ENCODE measurements at regions not wholly inside any gene's neighbourhood (a gene's known extent, or its start where the extent isn't known, plus 50 kb on each side); places are given as distances from the start of the nearest gene placed in this dataset.
"Not testable (repeated sequence)": the region's sequence is repeated elsewhere in the genome, so short reads cannot be mapped to it uniquely, and the experiment has no call there.

DNA sequence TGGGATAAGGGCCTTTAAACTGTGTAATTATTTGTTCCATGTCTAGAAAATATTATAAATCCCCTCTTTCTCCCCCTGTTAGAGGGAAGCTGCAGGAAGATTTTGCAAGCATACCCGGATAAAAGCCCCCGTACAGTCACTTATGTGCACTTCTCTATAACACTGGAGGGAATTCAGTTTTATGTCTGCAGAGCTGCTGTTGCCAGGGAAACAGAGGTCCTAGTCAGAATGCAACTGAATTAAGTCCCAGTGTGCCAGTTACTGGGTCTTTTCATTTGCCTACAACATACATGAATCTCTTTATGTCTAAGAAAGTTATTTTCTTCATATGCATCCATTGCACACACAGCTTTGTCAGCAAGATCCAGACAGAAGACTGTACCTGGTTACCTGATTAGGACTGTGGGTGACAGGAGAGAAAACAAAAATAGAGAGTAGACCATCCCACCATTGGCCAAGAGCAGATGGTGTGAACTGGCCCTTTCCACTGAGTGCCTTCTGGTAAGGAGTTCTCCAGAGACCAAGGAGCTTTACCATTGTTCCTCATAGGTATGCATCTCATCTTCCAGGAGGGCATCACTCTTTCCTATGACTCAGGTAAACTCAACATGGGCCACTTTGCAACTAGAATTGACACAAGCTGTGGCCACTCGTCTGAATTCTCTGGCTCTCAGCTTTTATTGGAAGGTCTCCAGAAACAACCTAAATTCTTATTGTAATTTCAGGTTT lies 180.8 kb upstream of the PHACTR1 start:
- no peak for DNase-seq
- no peak overlapping the region for H3K27ac Mint-ChIP-seq
- ATAC-seq (replicated peaks) = no peak
- H3K9me3 Mint-ChIP-seq = no peaks in the 10 kb centered on the region
- no peak overlapping the region for H3K4me3 Mint-ChIP-seq
- peaks cover 0 to 2% of the 10 kb centered on the region in 2 donors for H3K4me1 Mint-ChIP-seq
- peaks cover 5 to 19% of the 10 kb centered on the region in 2 donors for H3K27me3 Mint-ChIP-seq
- H3K36me3 Mint-ChIP-seq = no peaks in the 10 kb centered on the region

DNA sequence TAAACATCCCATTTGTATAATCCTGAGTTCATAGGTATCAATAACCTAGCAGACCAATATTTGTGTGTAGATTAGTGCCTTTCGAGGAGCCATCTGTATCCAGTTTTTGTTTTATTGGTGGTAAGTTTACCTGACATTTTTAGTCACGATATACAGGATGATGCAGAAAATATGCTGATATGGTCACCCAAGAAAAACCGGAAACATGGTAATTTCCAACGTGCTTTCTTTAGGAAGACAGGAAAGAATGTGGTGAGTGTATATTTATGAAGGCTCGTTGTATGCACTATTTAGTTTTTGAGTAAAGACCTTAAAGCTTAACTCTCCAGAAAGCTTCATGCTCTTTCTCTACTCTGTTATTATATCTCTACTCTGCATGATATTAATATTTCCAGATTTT lies 180.2 kb upstream of the PHACTR1 start:
- H3K36me3 Mint-ChIP-seq = no peaks in the 10 kb centered on the region
- peaks cover 5 to 19% of the 10 kb centered on the region in 2 donors for H3K27me3 Mint-ChIP-seq
- DNase-seq (no peak), ATAC-seq (replicated peaks) (no peak)
- H3K27ac Mint-ChIP-seq = no peak overlapping the region
- no peaks in the 10 kb centered on the region for H3K9me3 Mint-ChIP-seq
- peaks cover 0 to 2% of the 10 kb centered on the region in 2 donors for H3K4me1 Mint-ChIP-seq
- no peak overlapping the region for H3K4me3 Mint-ChIP-seq

DNA sequence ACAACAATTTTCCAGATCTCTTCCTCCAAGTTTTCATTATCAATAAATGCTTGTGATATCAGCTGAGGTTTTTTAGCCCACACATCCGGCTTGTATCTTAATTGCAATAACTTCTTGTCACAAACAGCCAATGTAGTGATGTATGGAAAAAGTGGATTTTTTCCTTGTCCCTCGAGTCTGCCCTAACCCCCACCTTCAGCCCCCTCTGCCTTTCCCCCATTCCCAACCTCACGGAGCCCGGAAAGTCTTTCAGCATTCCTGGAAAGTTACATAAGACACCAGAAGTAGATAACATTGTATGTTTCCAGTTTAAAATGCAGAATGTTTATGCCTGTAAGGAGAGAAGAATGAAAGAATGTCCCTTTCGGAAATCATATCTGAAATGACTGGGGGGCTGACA lies 179.2 kb upstream of the PHACTR1 start:
- H3K36me3 Mint-ChIP-seq = peaks cover 0 to 2% of the 10 kb centered on the region in 2 donors
- DNase-seq (no peak), ATAC-seq (replicated peaks) (no peak)

DNA sequence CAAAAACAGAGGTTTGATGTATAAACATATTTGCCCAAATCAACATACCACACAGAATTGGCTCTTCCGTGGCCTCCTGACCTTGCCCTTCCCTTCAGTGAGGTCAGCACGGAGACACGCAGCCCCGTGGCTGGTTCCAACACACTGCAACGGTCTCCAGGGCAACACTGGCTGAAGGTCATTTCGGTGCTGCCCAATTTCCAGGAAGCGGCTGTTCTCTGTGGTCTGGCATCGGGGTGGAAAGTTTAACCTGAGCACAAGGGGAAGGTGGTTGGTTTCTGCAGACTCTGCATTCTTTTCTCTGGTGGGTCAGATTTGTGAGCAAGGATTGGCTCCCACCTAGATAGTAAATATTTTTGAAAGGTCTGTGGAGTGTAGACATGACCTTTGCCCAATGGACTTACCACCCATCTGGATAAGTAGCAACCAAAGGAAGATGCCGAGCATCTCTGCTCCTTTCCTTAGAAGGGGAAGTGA lies 177.6 kb upstream of the PHACTR1 start:
- Mint-ChIP-seq H3K27ac (no peak overlapping the region), H3K4me3 (no peak overlapping the region), H3K4me1 (peaks cover 0 to 2% of the 10 kb centered on the region in 2 donors), H3K9me3 (peaks cover 2 to 3% of the 10 kb centered on the region in 2 donors), H3K36me3 (peaks cover 0 to 2% of the 10 kb centered on the region in 2 donors), H3K27me3 (peaks cover 0 to 20% of the 10 kb centered on the region in 2 donors)
- DNase-seq (no peak), ATAC-seq (replicated peaks) (no peak)

More for the DNA sequence above, 179.2 kb upstream of the PHACTR1 start:
- peaks cover 0 to 2% of the 10 kb centered on the region in 2 donors for H3K4me1 Mint-ChIP-seq
- H3K9me3 Mint-ChIP-seq = peaks cover 2 to 3% of the 10 kb centered on the region in 2 donors
- H3K27me3 Mint-ChIP-seq = peaks cover 5 to 23% of the 10 kb centered on the region in 2 donors
- no peak overlapping the region for H3K4me3 Mint-ChIP-seq
- no peak overlapping the region for H3K27ac Mint-ChIP-seq

DNA sequence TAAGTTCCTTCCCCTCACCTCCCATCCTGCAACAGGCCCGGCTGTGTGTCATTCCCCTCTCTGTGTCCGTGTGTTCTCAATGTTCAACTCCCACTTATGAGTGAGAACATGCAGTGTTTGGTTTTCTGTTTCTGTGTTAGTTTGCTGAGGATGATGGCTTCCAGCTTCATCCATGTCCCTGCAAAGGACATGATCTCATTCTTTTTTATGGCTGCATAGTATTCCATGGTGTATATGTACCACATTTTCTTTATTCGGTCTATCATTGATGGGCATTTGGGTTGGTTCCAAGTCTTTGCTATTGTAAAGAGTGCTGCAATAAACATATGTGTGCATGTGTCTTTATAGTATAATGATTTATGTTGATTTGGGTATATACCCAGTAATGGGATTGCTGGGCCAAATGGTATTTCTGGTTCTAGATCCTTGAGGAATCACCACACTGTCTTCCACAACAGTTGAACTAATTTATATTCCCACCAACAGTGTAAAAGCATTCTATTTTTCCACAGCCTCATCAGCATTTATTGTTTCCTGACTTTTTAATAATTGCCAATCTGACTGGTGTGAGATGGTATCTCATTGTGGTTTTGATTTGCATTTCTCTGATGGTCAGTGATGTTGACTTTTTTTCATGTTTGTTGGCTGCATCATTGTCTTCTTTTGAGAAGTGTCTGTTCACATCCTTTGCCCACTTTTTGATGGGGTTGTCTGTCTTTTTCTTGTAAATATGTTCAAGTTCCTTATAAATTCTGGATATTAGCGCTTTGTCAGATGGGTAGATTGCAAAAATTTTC lies 174.1 kb upstream of the PHACTR1 start:
- not testable (repeated sequence) for ATAC-seq (replicated peaks); H3K4me3 Mint-ChIP-seq; H3K4me1 Mint-ChIP-seq; H3K27ac Mint-ChIP-seq; H3K36me3 Mint-ChIP-seq; DNase-seq; H3K9me3 Mint-ChIP-seq
- peaks cover 1 to 19% of the 10 kb centered on the region in 2 donors for H3K27me3 Mint-ChIP-seq

DNA sequence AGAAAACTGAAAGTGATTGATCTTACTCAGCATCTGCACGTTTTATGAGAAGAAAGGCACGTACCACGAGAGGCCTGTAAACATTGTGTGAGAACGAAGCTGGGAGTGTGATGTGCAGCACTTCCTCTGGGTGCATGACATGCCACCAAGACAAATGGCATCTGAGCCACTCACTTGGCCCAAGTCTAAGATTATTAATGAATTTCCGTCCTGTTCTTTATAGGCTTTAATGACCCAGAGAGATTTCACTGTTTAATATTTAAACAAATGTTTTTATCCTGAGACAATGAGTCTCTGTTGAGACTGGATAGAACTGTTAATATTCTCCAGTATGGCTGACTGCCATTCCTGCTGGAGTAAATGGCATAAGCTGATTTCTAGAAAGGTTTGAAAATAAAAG lies 172.6 kb upstream of the PHACTR1 start:
- Mint-ChIP-seq H3K27me3 (peaks cover 10 to 15% of the 10 kb centered on the region in 2 donors), H3K4me3 (no peak overlapping the region), H3K36me3 (peaks cover 0 to 2% of the 10 kb centered on the region in 2 donors), H3K4me1 (no peaks in the 10 kb centered on the region), H3K27ac (no peak overlapping the region), H3K9me3 (peaks cover 2 to 3% of the 10 kb centered on the region in 2 donors)
- ATAC-seq (replicated peaks) (no peak), DNase-seq (no peak)

DNA sequence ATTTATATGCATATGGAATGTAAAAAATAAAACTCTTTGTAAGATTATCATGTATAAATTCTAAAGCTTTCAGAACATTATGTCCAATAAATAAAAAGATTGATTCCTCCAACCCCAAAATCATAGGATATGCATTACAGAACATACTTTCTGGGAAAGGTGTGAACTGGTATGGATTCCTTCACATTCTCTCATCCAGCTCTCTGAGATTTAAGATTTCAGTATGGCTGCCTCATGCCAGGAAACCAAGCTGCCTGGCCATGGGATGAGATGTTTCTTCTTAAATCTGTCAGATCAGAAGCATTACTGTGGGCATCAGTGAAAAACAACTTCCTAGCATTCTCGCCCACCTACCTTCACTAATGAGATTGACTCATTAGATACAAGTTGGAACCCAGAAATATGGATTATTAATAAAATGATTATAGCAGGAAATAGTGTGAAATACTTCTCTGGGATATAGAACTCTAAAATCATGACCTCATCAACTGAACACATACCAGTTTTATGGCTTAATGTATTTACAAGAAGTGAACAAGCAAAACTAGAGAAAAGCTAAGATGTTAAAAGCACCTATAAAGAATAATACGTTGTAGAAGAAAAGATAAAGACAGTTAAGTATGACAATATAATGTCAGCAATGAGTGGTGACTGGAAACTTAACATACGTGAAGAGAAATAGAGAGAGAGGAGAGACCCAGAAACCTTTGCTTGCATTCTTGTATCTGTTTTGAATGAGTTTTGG lies 171.6 kb upstream of the PHACTR1 start:
- no peak for DNase-seq
- Mint-ChIP-seq H3K4me3 (no peak overlapping the region), H3K27me3 (peaks cover 10 to 14% of the 10 kb centered on the region in 2 donors), H3K9me3 (peaks cover 2 to 3% of the 10 kb centered on the region in 2 donors), H3K36me3 (peaks cover 0 to 2% of the 10 kb centered on the region in 2 donors), H3K27ac (no peak overlapping the region), H3K4me1 (no peaks in the 10 kb centered on the region)
- no peak for ATAC-seq (replicated peaks)

DNA sequence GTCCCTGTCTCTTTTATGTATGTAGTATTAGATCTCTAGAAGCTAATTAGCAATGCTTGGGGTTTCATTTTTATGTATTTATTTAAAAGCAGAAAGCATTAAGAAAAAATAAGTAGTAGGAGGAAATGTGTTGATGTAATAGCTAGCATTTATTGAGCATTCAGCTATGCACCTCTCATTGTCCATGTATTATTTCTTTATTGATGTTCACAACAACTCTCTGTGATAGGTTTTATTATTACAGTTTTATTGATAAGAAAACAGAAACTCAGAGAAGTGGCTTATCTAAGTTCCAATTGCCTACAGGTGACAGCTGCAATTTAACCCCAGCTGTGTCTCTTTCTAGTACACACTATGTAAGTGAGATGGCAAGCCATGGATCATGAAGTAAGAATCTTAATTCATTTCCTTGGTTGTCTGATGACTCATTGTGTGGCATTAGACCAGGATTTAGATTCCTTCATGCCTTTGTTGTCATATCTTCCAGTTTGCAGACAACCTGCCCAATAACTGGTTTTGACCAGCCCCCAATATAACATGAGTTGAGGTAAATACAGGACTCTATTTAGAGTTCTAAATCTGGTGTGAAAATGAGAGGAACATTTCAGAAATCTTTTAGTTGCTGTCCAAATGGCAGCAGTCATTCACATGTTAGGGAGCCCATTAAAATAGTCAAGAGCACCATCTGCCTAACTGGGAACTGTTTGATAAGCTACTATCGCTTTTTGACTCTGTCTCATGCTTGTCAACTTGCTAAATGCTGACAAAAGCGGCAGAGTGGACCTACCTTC lies 170.8 kb upstream of the PHACTR1 start:
- H3K4me3 Mint-ChIP-seq = no peak overlapping the region
- H3K9me3 Mint-ChIP-seq = peaks cover 2 to 3% of the 10 kb centered on the region in 2 donors
- peaks cover 10 to 14% of the 10 kb centered on the region in 2 donors for H3K27me3 Mint-ChIP-seq
- H3K4me1 Mint-ChIP-seq = no peaks in the 10 kb centered on the region
- H3K27ac Mint-ChIP-seq = no peak overlapping the region
- H3K36me3 Mint-ChIP-seq = peaks cover 0 to 2% of the 10 kb centered on the region in 2 donors
- DNase-seq (no peak), ATAC-seq (replicated peaks) (no peak)

DNA sequence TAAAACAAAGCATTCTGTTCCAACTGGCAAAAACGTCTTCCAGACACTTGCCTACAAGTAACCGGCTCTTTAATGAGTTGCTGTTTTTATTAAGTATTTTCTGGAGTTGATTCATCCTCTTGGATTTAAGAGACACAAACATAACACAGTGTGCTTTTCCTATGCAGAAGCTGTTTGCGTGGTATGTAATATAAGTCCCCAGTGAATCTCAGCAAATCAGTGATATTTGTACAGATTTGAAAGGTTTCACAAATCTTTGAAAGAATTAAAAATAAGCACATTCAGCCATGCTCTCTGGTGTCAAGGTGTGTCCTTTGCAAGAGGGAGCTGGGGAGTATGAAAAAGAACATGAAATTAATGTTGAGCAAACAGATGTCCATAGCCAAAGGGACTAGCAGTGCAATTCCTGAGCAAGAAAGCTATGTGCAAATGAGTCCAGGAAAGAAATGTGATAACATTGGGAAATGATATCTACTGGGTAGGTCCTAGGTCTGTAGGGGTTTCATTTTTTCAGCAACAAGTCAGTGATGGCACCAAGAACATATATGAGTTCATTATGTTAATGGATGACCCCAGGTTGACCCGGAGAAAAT lies 170.1 kb upstream of the PHACTR1 start:
- Mint-ChIP-seq H3K27ac (no peak overlapping the region), H3K9me3 (peaks cover 2 to 3% of the 10 kb centered on the region in 2 donors), H3K27me3 (peaks cover 10 to 14% of the 10 kb centered on the region in 2 donors), H3K36me3 (peaks cover 0 to 2% of the 10 kb centered on the region in 2 donors), H3K4me3 (no peak overlapping the region), H3K4me1 (no peaks in the 10 kb centered on the region)
- no peak for DNase-seq
- ATAC-seq (replicated peaks) = no peak

DNA sequence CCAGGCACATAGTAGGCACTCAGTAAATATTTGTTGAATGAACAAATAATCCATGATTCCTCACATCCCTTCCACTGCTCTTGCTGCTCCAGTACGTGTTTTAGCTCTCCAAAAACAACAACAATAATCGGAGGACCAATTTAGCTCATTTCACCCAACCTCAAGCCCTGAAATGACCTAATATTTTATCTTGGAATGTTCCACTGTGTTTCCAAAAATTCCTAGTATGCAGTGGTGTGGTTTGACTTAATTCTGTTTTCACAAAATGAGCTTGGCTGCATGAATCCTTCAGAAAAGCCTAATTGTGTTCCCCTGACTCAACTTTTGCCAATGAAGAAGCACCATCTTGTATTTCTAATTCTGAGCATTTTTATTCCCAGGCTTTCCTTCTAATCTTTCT lies 168.0 kb upstream of the PHACTR1 start:
- ATAC-seq (replicated peaks) = no peak
- no peak overlapping the region for H3K27ac Mint-ChIP-seq
- H3K36me3 Mint-ChIP-seq = no peaks in the 10 kb centered on the region
- H3K4me3 Mint-ChIP-seq = no peak overlapping the region
- peaks cover 0 to 1% of the 10 kb centered on the region in 2 donors for H3K9me3 Mint-ChIP-seq
- peaks cover 10 to 19% of the 10 kb centered on the region in 2 donors for H3K27me3 Mint-ChIP-seq
- DNase-seq = no peak
- no peaks in the 10 kb centered on the region for H3K4me1 Mint-ChIP-seq

DNA sequence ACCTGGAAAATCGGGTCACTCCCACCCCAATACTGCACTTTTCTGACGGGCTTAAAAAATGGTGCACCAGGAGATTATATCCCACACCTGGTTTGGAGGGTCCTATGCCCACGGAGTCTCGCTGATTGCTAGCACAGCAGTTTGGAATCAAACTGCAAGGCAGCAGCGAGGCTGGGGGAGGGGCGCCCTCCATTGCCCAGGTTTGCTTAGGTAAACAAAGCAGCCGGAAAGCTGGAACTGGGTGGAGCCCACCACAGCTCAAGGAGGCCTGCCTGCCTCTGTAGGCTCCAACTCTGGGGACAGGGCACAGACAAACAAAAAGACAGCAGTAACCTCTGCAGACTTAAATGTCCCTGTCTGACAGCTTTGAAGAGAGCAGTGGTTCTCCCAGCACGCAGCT lies 167.1 kb upstream of the PHACTR1 start:
- H3K36me3 Mint-ChIP-seq; ATAC-seq (replicated peaks); H3K4me1 Mint-ChIP-seq; H3K4me3 Mint-ChIP-seq; H3K9me3 Mint-ChIP-seq; H3K27ac Mint-ChIP-seq; DNase-seq: not testable (repeated sequence)
- H3K27me3 Mint-ChIP-seq = peaks cover 10 to 19% of the 10 kb centered on the region in 2 donors

DNA sequence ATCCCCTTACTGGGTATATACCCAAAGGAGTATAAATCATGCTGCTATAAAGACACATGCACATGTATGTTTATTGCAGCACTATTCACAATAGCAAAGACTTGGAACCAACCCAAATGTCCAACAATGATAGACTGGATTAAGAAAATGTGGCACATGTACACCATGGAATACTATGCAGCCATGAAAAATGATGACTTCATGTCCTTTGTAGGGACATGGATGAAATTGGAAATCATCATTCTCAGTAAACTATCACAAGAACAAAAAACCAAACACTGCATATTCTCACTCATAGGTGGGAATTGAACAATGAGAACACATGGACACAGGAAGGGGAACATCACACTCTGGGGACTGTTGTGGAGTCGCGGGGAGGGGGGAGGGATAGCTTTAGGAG lies 161.7 kb upstream of the PHACTR1 start:
- peaks cover 3 to 16% of the 10 kb centered on the region in 2 donors for H3K27me3 Mint-ChIP-seq
- H3K9me3 Mint-ChIP-seq; DNase-seq; ATAC-seq (replicated peaks); H3K27ac Mint-ChIP-seq; H3K36me3 Mint-ChIP-seq; H3K4me3 Mint-ChIP-seq; H3K4me1 Mint-ChIP-seq: not testable (repeated sequence)

DNA sequence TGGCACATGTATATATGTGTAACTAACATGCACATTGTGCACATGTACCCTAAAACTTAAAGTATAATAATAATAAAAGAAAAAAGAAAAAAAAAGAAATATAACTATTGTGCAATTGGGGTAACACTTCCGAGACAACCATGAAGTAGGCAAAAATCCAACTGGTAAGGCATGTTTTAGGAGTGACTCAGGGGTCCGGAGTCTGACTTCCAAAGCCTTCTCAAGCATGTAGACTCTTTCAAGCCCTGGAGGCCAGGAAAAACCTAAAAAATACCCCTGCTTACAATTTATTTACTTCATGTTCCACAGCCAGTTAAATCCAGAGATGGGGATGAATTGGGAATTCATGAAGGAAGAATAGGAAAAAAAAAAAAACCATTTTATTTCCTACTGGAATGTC lies 161.3 kb upstream of the PHACTR1 start:
- no peak overlapping the region for H3K4me3 Mint-ChIP-seq
- H3K9me3 Mint-ChIP-seq = peaks cover 5 to 10% of the 10 kb centered on the region in 2 donors
- no peak for DNase-seq
- no peak for ATAC-seq (replicated peaks)
- H3K4me1 Mint-ChIP-seq = no peaks in the 10 kb centered on the region
- H3K36me3 Mint-ChIP-seq = peaks cover 0 to 3% of the 10 kb centered on the region in 2 donors
- H3K27me3 Mint-ChIP-seq = peaks cover 5 to 16% of the 10 kb centered on the region in 2 donors
- H3K27ac Mint-ChIP-seq = no peak overlapping the region

Data from stimulated activated naive B cell treated with anti-CD40 and anti-IgM and Interleukin-4, amounts not matched to agents 10 μg/mL and 1 μg/mL and 100 μg/mL, for 72 hours (primary cell).